HCT116 (cell line): ENCODE measurements at regions not wholly inside any gene's neighbourhood (a gene's known extent, or its start where the extent isn't known, plus 50 kb on each side); places are given as distances from the start of the nearest gene placed in this dataset.

Source experiments
- ATAC-seq: fragments of 200-7000 bp; cut with Tn5 transposase; 2 replicates; pipeline ENCODE4 v1.9.1; 2020; ENCODE audit warnings: mild to moderate bottlenecking, moderate library complexity
- BruUV-seq: library from RNA; stranded (reverse); fragments of 400-500 nt; replicated peaks from 2 replicates; lab custom pipeline; 2021; lab: Mats Ljungman, UMichigan
- CTCF ChIA-PET: fragments of 300-600 bp; sonication (Branson Sonifier 250); formaldehyde crosslinking; loops from one replicate; lab custom pipeline; 2021; ENCODE audit warnings: antibody characterized with exemption; lab: Charles Lee
- POLR2A ChIA-PET: fragments of 300-600, 350-600 bp; sonication (Branson Sonifier 250); formaldehyde crosslinking; loops from one replicate; lab custom pipeline; 2021; ENCODE audit warnings: antibody characterized with exemption; lab: Charles Lee
- RAD21 ChIA-PET, 2 experiments: fragments of 300-600 bp; sonication (Branson Sonifier 250); formaldehyde crosslinking; loops; one replicate each; lab custom pipeline; 2023; ENCODE audit warnings: low total read pairs in 2 of 2; ENCODE audit not compliant: uncharacterized antibody in 2 of 2, unreplicated experiment in 2 of 2, low non-redundant PET in 1 of 2; lab: Charles Lee
- DNase-seq: peaks from one replicate; pipeline ENCODE4 v3.0.0-alpha.2; 2010; ENCODE audit warnings: low read depth, low spot score
- H2AFZ ChIP-seq: fragments of 200-600 bp; shearing (Covaris generic), sonication (generic); 2 replicates; pipeline ENCODE4 v1.6.1; 2017; ENCODE audit warnings: low read depth, mixed run types, mixed read lengths, antibody characterized with exemption, low read length; ENCODE audit not compliant: poor library complexity, severe bottlenecking
- H3K27ac ChIP-seq: 2 replicates; pipeline ENCODE4 v1.5.1; 2012; ENCODE audit warnings: low read depth, low read length
- H3K27me3 ChIP-seq: fragments of 200-600 bp; sonication (generic); 2 replicates; pipeline ENCODE4 v1.6.1; 2016; ENCODE audit warnings: mixed run types, low read length, mixed read lengths; ENCODE audit not compliant: insufficient read depth
- H3K36me3 ChIP-seq, 2 experiments: fragments of 200-500 bp in 1 of 2; fragments of 200-600 bp in 1 of 2; sonication (Bioruptor generic) in 1 of 2; sonication (generic) in 1 of 2; 2 replicates each; pipeline versions ENCODE4 v1.5.1 to v1.6.1; 2014 to 2016; ENCODE audit warnings: low read length in 2 of 2, inconsistent platforms in 1 of 2, mixed read lengths in 1 of 2, mixed run types in 1 of 2; ENCODE audit not compliant: insufficient read depth in 2 of 2, control insufficient read depth in 1 of 2
- H3K4me1 ChIP-seq, 2 experiments: fragments of 200-600 bp in 1 of 2; sonication (generic) in 1 of 2; 2 replicates each; pipeline versions ENCODE4 v1.5.1 to v1.6.1; 2012 to 2017; ENCODE audit warnings: low read length in 2 of 2, inconsistent platforms in 1 of 2, mild to moderate bottlenecking in 1 of 2, mixed read lengths in 1 of 2, mixed run types in 1 of 2, moderate library complexity in 1 of 2; ENCODE audit not compliant: insufficient read depth in 2 of 2, control insufficient read depth in 1 of 2
- H3K4me2 ChIP-seq: fragments of 200-600 bp; sonication (generic); 2 replicates; pipeline ENCODE4 v1.6.1; 2017; ENCODE audit warnings: mixed run types, low read length, mixed read lengths
- H3K4me3 ChIP-seq, 2 experiments: fragments of 200-600 bp in 1 of 2; sonication (generic) in 1 of 2; replicated peaks in 1 of 2; 2 replicates each; pipeline ENCODE4 v1.5.1; 2011 to 2016; ENCODE audit warnings: low read length in 2 of 2, control low read depth in 1 of 2, low read depth in 1 of 2, mild to moderate bottlenecking in 1 of 2, mixed read lengths in 1 of 2, mixed run types in 1 of 2
- H3K79me2 ChIP-seq: fragments of 200-600 bp; sonication (generic); 2 replicates; pipeline ENCODE4 v1.6.1; 2017; ENCODE audit warnings: mild to moderate bottlenecking, mixed run types, low read length, moderate library complexity, mixed read lengths; ENCODE audit not compliant: insufficient read depth
- H3K9ac ChIP-seq: fragments of 200-600 bp; sonication (generic); 2 replicates; pipeline ENCODE4 v1.6.1; 2016; ENCODE audit warnings: low read length, mixed read lengths
- H3K9me2 ChIP-seq: fragments of 200-600 bp; sonication (generic), shearing (Covaris generic); 2 replicates; pipeline ENCODE4 v1.6.1; 2017; ENCODE audit warnings: mixed run types, mild to moderate bottlenecking, moderate library complexity; ENCODE audit not compliant: insufficient read depth
- H3K9me3 ChIP-seq, 2 experiments: fragments of 200-500 bp in 1 of 2; fragments of 200-600 bp in 1 of 2; sonication (Bioruptor generic) in 1 of 2; sonication (generic) in 1 of 2; 2 replicates each; pipeline ENCODE4 v1.6.1; 2014 to 2017; ENCODE audit warnings: low read length in 2 of 2, mixed read lengths in 2 of 2, inconsistent platforms in 1 of 2, low read depth in 1 of 2, mild to moderate bottlenecking in 1 of 2, mixed run types in 1 of 2, moderate library complexity in 1 of 2; ENCODE audit not compliant: control insufficient read depth in 1 of 2, insufficient read depth in 1 of 2
- H4K20me1 ChIP-seq: fragments of 200-600 bp; sonication (generic), shearing (Covaris generic); 2 replicates; pipeline ENCODE4 v1.6.1; 2017; ENCODE audit warnings: mixed run types, mild to moderate bottlenecking, moderate library complexity; ENCODE audit not compliant: insufficient read depth
- ATF3 ChIP-seq: IDR thresholded peaks from 2 replicates; pipeline ENCODE4 v1.6.1; 2012
- CBX3 ChIP-seq: IDR thresholded peaks from 2 replicates; pipeline ENCODE4 v1.6.1; 2012; ENCODE audit warnings: low read depth
- CEBPB ChIP-seq: IDR thresholded peaks from 2 replicates; pipeline ENCODE4 v1.6.1; 2012; ENCODE audit warnings: low read depth
- EGR1 ChIP-seq: IDR thresholded peaks from 2 replicates; pipeline ENCODE4 v1.6.1; 2012; ENCODE audit warnings: low read depth
- ELF1 ChIP-seq: IDR thresholded peaks from 2 replicates; pipeline ENCODE4 v1.6.1; 2012; ENCODE audit warnings: low read depth, borderline replicate concordance
- EZH2 ChIP-seq: fragments of 200-600 bp; sonication (generic); IDR thresholded peaks from 2 replicates; pipeline ENCODE4 v1.6.1; 2017; ENCODE audit warnings: antibody characterized with exemption, mixed run types
- EZH2phosphoT487 ChIP-seq: fragments of 200-600 bp; IDR thresholded peaks from 2 replicates; pipeline ENCODE4 v1.6.1; 2018; ENCODE audit warnings: antibody characterized with exemption, borderline replicate concordance
- FOSL1 ChIP-seq: IDR thresholded peaks from 2 replicates; pipeline ENCODE4 v1.6.1; 2012; ENCODE audit warnings: low read depth
- JUND ChIP-seq: IDR thresholded peaks from 2 replicates; pipeline ENCODE4 v1.6.1; 2012
- MAX ChIP-seq: IDR thresholded peaks from 2 replicates; pipeline ENCODE4 v1.6.1; 2012
- POLR2A ChIP-seq: IDR thresholded peaks from 2 replicates; pipeline ENCODE4 v1.7.0; 2011; ENCODE audit warnings: borderline replicate concordance; ENCODE audit not compliant: insufficient read depth, insufficient read length; ENCODE audit errors: extremely low read depth
- POLR2AphosphoS5 ChIP-seq: IDR thresholded peaks from 2 replicates; pipeline ENCODE4 v1.6.1; 2011; ENCODE audit warnings: mild to moderate bottlenecking, low read depth, low read length, moderate library complexity
- SIN3A ChIP-seq: IDR thresholded peaks from 2 replicates; pipeline ENCODE4 v1.6.1; 2012; ENCODE audit warnings: low read depth
- SP1 ChIP-seq: IDR thresholded peaks from 2 replicates; pipeline ENCODE4 v1.6.1; 2012; ENCODE audit warnings: low read depth
- SRF ChIP-seq: IDR thresholded peaks from 2 replicates; pipeline ENCODE4 v1.6.1; 2012; ENCODE audit warnings: low read depth
- TCF7L2 ChIP-seq: IDR thresholded peaks from 2 replicates; pipeline ENCODE4 v1.7.0; 2011; ENCODE audit warnings: borderline replicate concordance, inconsistent platforms; ENCODE audit not compliant: insufficient read depth, insufficient read length; ENCODE audit errors: extremely low read depth
- ZFX ChIP-seq: fragments of 450-650 bp; IDR thresholded peaks from 2 replicates; pipeline ENCODE4 v1.6.1; 2017
- intact Hi-C: fragments of 100-400 bp; cut with micrococcal nuclease; formaldehyde crosslinking; loops from 2 replicates; pipeline ENCODE4 v1.10.0; 2022
- TF ChIP-seq, protein P1 (sequence below), 3 experiments: fragments of 200-600 bp in 1 of 3; sonication (generic) in 1 of 3; IDR thresholded peaks in 2 of 3; conservative IDR thresholded peaks in 1 of 3; 2 replicates each; pipeline ENCODE4 v1.5.1; 2012 to 2017; ENCODE audit warnings: low read depth in 2 of 3, low read length in 2 of 3, antibody characterized with exemption in 1 of 3, borderline replicate concordance in 1 of 3, control low read depth in 1 of 3, mild to moderate bottlenecking in 1 of 3, mixed read lengths in 1 of 3, mixed run types in 1 of 3, moderate library complexity in 1 of 3; ENCODE audit not compliant: insufficient read depth in 1 of 3

GRCh38 chr3:137572931-137573330 is 191.2 kb upstream of the SOX14 start:
- no peak for ATAC-seq
- CTCF ChIA-PET = no interaction called here
- intact Hi-C loops = no loop called here
- no peak for DNase-seq
- no peak overlapping the region for H2AFZ ChIP-seq
- no peaks in the 10 kb centered on the region for H3K4me1 ChIP-seq
- H3K9me2 ChIP-seq = no peaks in the 10 kb centered on the region
- no peak overlapping the region for H3K4me2 ChIP-seq
- H4K20me1 ChIP-seq = no peaks in the 10 kb centered on the region
- no peak overlapping the region for H3K27ac ChIP-seq
- POLR2A ChIA-PET = no interaction called here
- RAD21 ChIA-PET = no interaction called here
- H3K4me3 ChIP-seq = no peak overlapping the region
- no peaks in the 10 kb centered on the region for H3K36me3 ChIP-seq
- no peaks in the 10 kb centered on the region for H3K79me2 ChIP-seq
- BruUV-seq = no TSS peak
- H3K9me3 ChIP-seq = no peaks in the 10 kb centered on the region
- no peaks in the 10 kb centered on the region for H3K27me3 ChIP-seq
- TF ChIP-seq CEBPB = no peak
- no peak for TF ChIP-seq JUND
- no peak for TF ChIP-seq EZH2
- no peak for TF ChIP-seq ZFX
- TF ChIP-seq FOSL1 = no peak
- no peak for TF ChIP-seq ATF3
- TF ChIP-seq SIN3A = no peak
- TF ChIP-seq POLR2A = no peak
- no peak overlapping the region for H3K9ac ChIP-seq

DNA sequence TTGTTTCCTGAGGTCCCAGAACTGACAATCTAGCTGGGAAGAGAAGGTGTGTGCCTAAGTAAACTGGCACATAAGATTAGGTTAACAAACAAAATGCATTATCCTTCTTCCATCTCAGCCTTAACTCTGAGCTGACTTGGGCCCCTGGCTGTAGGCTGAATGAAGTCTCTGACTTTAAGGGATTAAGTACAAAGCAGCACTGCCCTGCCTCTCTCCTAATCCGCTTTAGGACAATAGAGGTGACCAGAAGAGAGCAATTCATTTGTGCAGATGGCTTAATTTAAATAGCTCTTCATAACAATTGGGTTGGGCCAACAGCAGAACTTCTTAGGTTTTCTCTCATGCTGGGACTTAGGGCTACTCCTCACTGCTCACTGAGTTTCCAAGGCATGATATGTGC is 181.6 kb upstream of the SOX14 start:
- no peak overlapping the region for H3K9ac ChIP-seq
- no peaks in the 10 kb centered on the region for H3K9me2 ChIP-seq
- no peaks in the 10 kb centered on the region for H3K9me3 ChIP-seq
- DNase-seq (no peak), ATAC-seq (no peak)
- intact Hi-C loops = no loop called here
- H3K4me2 ChIP-seq = no peak overlapping the region
- no peaks in the 10 kb centered on the region for H3K4me1 ChIP-seq
- RAD21 ChIA-PET = no interaction called here
- H2AFZ ChIP-seq = no peak overlapping the region
- H3K27me3 ChIP-seq = peaks cover 12% of the 10 kb centered on the region
- CTCF ChIA-PET = no interaction called here
- BruUV-seq = no TSS peak
- TF ChIP-seq CBX3 = no peak
- no peak for TF ChIP-seq SIN3A
- TF ChIP-seq CEBPB = no peak
- TF ChIP-seq, protein P1, sequence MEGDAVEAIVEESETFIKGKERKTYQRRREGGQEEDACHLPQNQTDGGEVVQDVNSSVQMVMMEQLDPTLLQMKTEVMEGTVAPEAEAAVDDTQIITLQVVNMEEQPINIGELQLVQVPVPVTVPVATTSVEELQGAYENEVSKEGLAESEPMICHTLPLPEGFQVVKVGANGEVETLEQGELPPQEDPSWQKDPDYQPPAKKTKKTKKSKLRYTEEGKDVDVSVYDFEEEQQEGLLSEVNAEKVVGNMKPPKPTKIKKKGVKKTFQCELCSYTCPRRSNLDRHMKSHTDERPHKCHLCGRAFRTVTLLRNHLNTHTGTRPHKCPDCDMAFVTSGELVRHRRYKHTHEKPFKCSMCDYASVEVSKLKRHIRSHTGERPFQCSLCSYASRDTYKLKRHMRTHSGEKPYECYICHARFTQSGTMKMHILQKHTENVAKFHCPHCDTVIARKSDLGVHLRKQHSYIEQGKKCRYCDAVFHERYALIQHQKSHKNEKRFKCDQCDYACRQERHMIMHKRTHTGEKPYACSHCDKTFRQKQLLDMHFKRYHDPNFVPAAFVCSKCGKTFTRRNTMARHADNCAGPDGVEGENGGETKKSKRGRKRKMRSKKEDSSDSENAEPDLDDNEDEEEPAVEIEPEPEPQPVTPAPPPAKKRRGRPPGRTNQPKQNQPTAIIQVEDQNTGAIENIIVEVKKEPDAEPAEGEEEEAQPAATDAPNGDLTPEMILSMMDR (IDR thresholded peaks at IDR 0.05 in 2 of 3, conservative IDR thresholded peaks at IDR 0.05 in 1 of 3; ENCODE audit: borderline replicate concordance in 1 of 3, insufficient read depth in 1 of 3, low read depth in 2 of 3, low read length in 2 of 3) = no peak
- no peak for TF ChIP-seq EZH2phosphoT487
- TF ChIP-seq POLR2A = no peak
- TF ChIP-seq POLR2AphosphoS5 = no peak
- TF ChIP-seq SRF = no peak
- no peak for TF ChIP-seq MAX
- TF ChIP-seq TCF7L2 = no peak
- TF ChIP-seq EGR1 = no peak
- no peak for TF ChIP-seq SP1
- TF ChIP-seq JUND = no peak
- TF ChIP-seq FOSL1 = no peak
- TF ChIP-seq ELF1 = no peak
- H3K27ac ChIP-seq = no peak overlapping the region
- H3K36me3 ChIP-seq = no peaks in the 10 kb centered on the region
- H3K79me2 ChIP-seq = no peaks in the 10 kb centered on the region
- POLR2A ChIA-PET = no interaction called here
- H4K20me1 ChIP-seq = no peaks in the 10 kb centered on the region
- no peak overlapping the region for H3K4me3 ChIP-seq
